ENCODE measurements at regions not wholly inside any gene's neighbourhood (a gene's known extent, or its start where the extent isn't known, plus 50 kb on each side); places are given as distances from the start of the nearest gene placed in this dataset.

- TF ChIP-seq CTCF (IDR thresholded peaks at IDR 0.05) (no peak), POLR2AphosphoS5 (IDR thresholded peaks at IDR 0.05; ENCODE audit: low read depth, low read length) (no peak), SIN3A (IDR thresholded peaks at IDR 0.05; ENCODE audit: borderline replicate concordance, insufficient read depth, low read depth, low read length) (no peak), REST (IDR thresholded peaks at IDR 0.05; ENCODE audit: insufficient read depth in 1 of 2, low read depth in 2 of 2, low read length in 1 of 2) (no peak)
Observed at GRCh38 chr7:22937946-22938345, 76.0 kb downstream of the HYCC1 start.

Measured in Panc1 (cell line).